Adrenal gland (tissue), 9 donors: ENCODE measurements at regions not wholly inside any gene's neighbourhood (a gene's known extent, or its start where the extent isn't known, plus 50 kb on each side); places are given as distances from the start of the nearest gene placed in this dataset.

ENCODE experiments used
- DNase-seq, 7 donors: peaks; one replicate each; pipeline ENCODE4 v3.0.0-alpha.2; 2019 to 2020
- H3K27ac ChIP-seq, 5 donors: fragments of 200-600 bp; sonication (generic) in 4 of 5; 1 replicate in 3 of 5; 2 replicates in 2 of 5; pipeline versions ENCODE4 v1.5.1 to v1.8.0; 2016 to 2020; ENCODE audit warnings: mild to moderate bottlenecking in 1 of 5
- H3K27me3 ChIP-seq: fragments of 200-600 bp; 2 replicates; pipeline ENCODE4 v1.8.0; 2021
- H3K36me3 ChIP-seq, 2 donors: fragments of 200-600 bp; replicated peaks in 1 of 2; 1 replicate in 1 of 2; 2 replicates in 1 of 2; pipeline versions ENCODE4 v1.5.1 to v1.8.0; 2018 to 2022
- H3K4me1 ChIP-seq, 2 donors: fragments of 200-600 bp; replicated peaks in 1 of 2; 1 replicate in 1 of 2; 2 replicates in 1 of 2; pipeline versions ENCODE4 v1.5.1 to v1.8.0; 2018 to 2021
- H3K4me3 ChIP-seq, 4 donors: fragments of 200-600 bp; sonication (generic) in 3 of 4; one replicate each; pipeline ENCODE4 v1.5.1; 2016 to 2018
- H3K9me3 ChIP-seq, 3 donors: fragments of 200-600 bp; sonication (generic) in 1 of 3; replicated peaks in 1 of 3; 1 replicate in 2 of 3; 2 replicates in 1 of 3; pipeline versions ENCODE4 v1.5.1 to v1.8.0; 2016 to 2021
- POLR2A ChIP-seq, 2 donors: fragments of 450-650 bp; IDR thresholded peaks; one replicate each; pipeline ENCODE4 v1.6.1; 2017; ENCODE audit warnings: antibody characterized with exemption in 2 of 2, mild to moderate bottlenecking in 2 of 2, moderate library complexity in 1 of 2
- WGBS, 4 donors: extraction: QIAGEN DNeasy Blood & Tissue Kit in 2 of 4; methylation state at CpG; one replicate each; pipeline versions ENCODE4 v1.1.5 to v1.1.7; 2013 to 2017; 5-methylcytosine and 5-hydroxymethylcytosine counted together
- intact Hi-C, 2 donors: fragments of 100-400 bp; cut with DNase I; formaldehyde crosslinking; loops; one replicate each; pipeline versions ENCODE4 v1.14.1 to v1.15.0; 2022 to 2023
- TF ChIP-seq, protein P1 (sequence below), 6 experiments: fragments of 450-650 bp in 4 of 6; fragments of 200-600 bp in 2 of 6; sonication (generic) in 1 of 6; IDR thresholded peaks; 1 replicate in 5 of 6; 2 replicates in 1 of 6; pipeline versions ENCODE4 v1.5.1 to v1.8.0; 2016 to 2021; ENCODE audit warnings: antibody characterized with exemption in 6 of 6, mild to moderate bottlenecking in 2 of 6, moderate library complexity in 1 of 6
- donor health status: healthy with polysubstance abuse.
- donor health status: Bipolar disorder and iron deficiency.
- donor health status: DM: yes; HTN: yes; CAD: no.
- donor health status: DM: no; HTN: no; CAD: no.
- donor health status: DM: no; HTN: no; CAD: no.

DNA sequence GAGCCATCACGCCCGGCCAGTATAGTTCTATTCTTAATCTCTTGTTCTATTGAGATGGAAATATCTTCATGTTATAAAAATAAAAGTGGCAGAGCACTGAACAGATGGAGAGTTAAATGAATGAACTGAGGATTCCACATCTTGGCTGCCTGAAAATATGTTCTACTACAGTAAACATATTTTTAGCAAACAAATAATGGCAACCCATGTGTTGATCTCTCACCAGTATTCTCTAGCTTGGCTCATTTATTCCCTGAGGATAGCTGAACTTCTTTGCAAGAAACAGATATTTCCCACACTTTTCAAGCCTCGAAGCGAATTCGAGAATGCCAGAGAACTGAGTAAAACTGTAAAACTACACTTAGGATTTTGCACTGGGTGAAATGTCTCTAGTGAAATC is 58.9 kb downstream of the DIRAS3 start:
- no peak for TF ChIP-seq POLR2A (IDR thresholded peaks at IDR 0.05)
- TF ChIP-seq, protein P1, sequence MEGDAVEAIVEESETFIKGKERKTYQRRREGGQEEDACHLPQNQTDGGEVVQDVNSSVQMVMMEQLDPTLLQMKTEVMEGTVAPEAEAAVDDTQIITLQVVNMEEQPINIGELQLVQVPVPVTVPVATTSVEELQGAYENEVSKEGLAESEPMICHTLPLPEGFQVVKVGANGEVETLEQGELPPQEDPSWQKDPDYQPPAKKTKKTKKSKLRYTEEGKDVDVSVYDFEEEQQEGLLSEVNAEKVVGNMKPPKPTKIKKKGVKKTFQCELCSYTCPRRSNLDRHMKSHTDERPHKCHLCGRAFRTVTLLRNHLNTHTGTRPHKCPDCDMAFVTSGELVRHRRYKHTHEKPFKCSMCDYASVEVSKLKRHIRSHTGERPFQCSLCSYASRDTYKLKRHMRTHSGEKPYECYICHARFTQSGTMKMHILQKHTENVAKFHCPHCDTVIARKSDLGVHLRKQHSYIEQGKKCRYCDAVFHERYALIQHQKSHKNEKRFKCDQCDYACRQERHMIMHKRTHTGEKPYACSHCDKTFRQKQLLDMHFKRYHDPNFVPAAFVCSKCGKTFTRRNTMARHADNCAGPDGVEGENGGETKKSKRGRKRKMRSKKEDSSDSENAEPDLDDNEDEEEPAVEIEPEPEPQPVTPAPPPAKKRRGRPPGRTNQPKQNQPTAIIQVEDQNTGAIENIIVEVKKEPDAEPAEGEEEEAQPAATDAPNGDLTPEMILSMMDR (IDR thresholded peaks at IDR 0.05): no peak
- H3K36me3 ChIP-seq: no peaks in the 10 kb centered on the region
- DNase-seq: no peak
- H3K4me3 ChIP-seq: no peak overlapping the region
- H3K27me3 ChIP-seq: no peaks in the 10 kb centered on the region
- H3K9me3 ChIP-seq: no peaks in the 10 kb centered on the region
- H3K27ac ChIP-seq: no peak overlapping the region
- WGBS, 4 donors: 94 to 95% (median 94%) methylated on average over 5 of the region's 5 CpGs
- H3K4me1 ChIP-seq: no peaks in the 10 kb centered on the region
- intact Hi-C loops: no loop called here

DNA sequence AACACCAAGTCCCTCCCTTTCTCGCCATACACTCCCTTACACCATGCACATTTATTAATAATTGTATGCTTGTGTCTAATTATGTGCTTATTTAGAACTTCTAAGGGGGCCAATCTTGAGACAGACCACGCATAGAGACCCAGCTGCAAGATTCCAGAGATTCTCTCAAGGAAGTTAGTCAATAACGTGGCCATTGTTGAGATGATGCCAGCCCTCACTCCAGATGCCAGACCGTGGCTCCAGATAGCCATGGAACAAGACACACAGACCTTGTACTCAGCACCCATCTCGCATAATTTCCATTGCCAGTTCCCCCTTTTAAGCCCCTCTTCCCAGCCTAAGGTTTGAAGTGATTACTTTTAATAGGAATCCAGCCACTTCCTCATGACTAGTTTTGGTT is 62.4 kb downstream of the DIRAS3 start:
- TF ChIP-seq POLR2A (IDR thresholded peaks at IDR 0.05): no peak
- Histone ChIP-seq H3K27me3 (no peaks in the 10 kb centered on the region), H3K4me1 (no peaks in the 10 kb centered on the region), H3K36me3 (no peaks in the 10 kb centered on the region), H3K4me3 (no peak overlapping the region), H3K27ac (peak overlapping the region in 1 of 5 donors; percentile 69), H3K9me3 (no peaks in the 10 kb centered on the region)
- WGBS, 4 donors: 80 to 86% (median 84%) methylated on average over 5 of the region's 5 CpGs
- intact Hi-C loops: no loop called here
- no peak for DNase-seq

DNA sequence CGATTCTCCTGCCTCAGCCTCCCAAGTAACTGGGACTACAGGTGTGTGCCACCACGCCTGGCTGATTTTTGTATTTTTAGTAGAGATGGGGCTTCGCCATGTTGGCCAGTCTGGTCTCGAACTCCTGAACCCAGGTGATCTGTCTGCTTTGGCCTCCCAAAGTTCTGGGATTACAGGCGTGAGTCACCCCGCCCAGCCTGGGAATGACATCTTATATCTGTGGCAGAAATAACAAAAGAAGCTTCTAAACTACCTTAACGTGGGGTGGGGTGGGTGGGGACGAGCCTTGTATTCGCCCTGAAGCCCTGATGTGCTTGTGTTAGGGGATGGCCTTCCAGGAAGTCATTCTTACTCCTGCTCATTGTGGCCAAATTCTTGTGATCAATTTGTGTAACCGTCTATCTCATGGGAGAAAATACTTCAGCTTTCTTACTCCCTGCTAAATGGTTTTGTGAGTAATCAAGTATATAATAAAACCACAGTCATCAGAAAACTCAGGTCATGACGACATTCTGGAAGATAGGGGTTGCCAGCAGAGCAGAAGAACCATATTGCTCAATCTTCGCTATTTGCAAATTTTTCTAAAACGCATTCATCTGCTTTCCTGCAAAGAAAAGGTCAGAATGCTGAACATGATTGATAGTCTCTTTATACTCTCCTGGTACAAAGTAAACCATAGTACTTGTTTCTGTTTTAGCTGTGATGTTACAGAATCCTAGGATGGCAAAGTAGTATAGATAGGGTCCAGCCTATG is 63.2 kb downstream of the DIRAS3 start:
- 73 to 77% (median 75%) methylated on average over 13 of the region's 13 CpGs for WGBS, 4 donors
- DNase-seq: peak in 4 of 7 donors; percentile 17 to 55 (median 48)
- no peaks in the 10 kb centered on the region for H3K27me3 ChIP-seq
- H3K4me1 ChIP-seq: no peaks in the 10 kb centered on the region
- intact Hi-C loops: no loop called here
- no peak overlapping the region for H3K4me3 ChIP-seq
- H3K36me3 ChIP-seq: no peaks in the 10 kb centered on the region
- H3K27ac ChIP-seq: peak overlapping the region in 3 of 5 donors; percentile 28 to 69 (median 66)
- no peaks in the 10 kb centered on the region for H3K9me3 ChIP-seq
- no peak for TF ChIP-seq POLR2A (IDR thresholded peaks at IDR 0.05)
- TF ChIP-seq, protein P1 (IDR thresholded peaks at IDR 0.05): no peak

DNA sequence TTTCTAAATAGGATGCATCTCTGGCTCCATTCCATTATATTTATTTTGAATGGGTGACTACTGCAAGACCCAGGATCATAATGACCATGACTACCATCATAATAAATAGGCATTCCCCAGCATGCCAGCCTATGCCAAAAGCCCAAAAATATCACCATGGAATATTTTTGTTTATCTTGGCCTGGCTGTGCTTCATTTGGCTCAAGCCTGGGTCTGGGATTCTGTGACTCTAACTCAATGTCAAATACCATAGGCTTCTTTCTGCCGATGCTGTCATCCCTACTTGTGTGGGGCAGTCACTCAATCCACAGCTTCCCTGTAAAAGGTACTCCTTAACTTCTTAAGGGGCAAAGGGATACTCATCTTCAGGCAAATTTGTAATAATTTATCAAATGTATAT is 66.6 kb downstream of the DIRAS3 start:
- intact Hi-C loops: no loop called here
- Histone ChIP-seq H3K4me3 (no peak overlapping the region), H3K36me3 (no peaks in the 10 kb centered on the region), H3K27ac (no peak overlapping the region), H3K27me3 (no peaks in the 10 kb centered on the region), H3K9me3 (no peaks in the 10 kb centered on the region), H3K4me1 (no peaks in the 10 kb centered on the region)
- TF ChIP-seq, protein P1 (IDR thresholded peaks at IDR 0.05): no peak
- TF ChIP-seq POLR2A (IDR thresholded peaks at IDR 0.05): no peak
- 50 to 76% (median 62%) methylated on average over 1 of the region's 1 CpG for WGBS, 4 donors
- DNase-seq: no peak

DNA sequence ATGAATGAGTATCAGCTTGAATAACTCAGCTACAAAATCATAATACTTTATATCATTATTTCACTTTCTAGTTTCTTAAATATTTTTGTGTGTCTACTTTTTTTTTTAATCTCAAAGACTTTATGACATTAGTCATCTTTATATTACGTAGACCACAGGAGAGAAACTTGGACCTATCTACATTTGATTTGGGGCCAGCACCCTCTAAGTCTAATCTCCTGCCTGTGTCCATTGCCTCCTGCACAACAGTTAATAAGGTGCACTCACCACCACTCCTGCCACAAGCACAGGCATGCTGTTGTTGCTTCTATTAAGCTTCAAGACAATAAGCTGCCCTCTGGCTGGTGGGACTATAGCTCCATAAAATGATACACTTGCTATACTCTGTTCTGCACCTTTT is 70.4 kb downstream of the DIRAS3 start:
- Histone ChIP-seq H3K4me1 (no peaks in the 10 kb centered on the region), H3K27me3 (no peaks in the 10 kb centered on the region), H3K27ac (no peak overlapping the region), H3K9me3 (no peaks in the 10 kb centered on the region), H3K4me3 (no peak overlapping the region), H3K36me3 (no peaks in the 10 kb centered on the region)
- TF ChIP-seq POLR2A (IDR thresholded peaks at IDR 0.05): no peak
- TF ChIP-seq, protein P1 (IDR thresholded peaks at IDR 0.05): no peak
- 62 to 73% (median 66%) methylated on average over 1 of the region's 1 CpG for WGBS, 4 donors
- intact Hi-C loops: no loop called here
- DNase-seq: no peak
